Duodenal mucosa (tissue), 2 donors: ENCODE measurements at regions not wholly inside any gene's neighbourhood (a gene's known extent, or its start where the extent isn't known, plus 50 kb on each side); places are given as distances from the start of the nearest gene placed in this dataset.

Experiments
- H3K27ac ChIP-seq: one replicate; pipeline ENCODE4 v1.7.0; 2013; ENCODE audit warnings: low read depth, low read length
- H3K27me3 ChIP-seq, 2 donors: one replicate each; pipeline ENCODE4 v1.7.0; 2013; ENCODE audit warnings: low read length in 2 of 2, control low read depth in 1 of 2; ENCODE audit not compliant: insufficient read depth in 2 of 2, control insufficient read depth in 1 of 2
- H3K36me3 ChIP-seq, 2 donors: one replicate each; pipeline ENCODE4 v1.7.0; 2013; ENCODE audit warnings: low read length in 2 of 2, control low read depth in 1 of 2; ENCODE audit not compliant: insufficient read depth in 2 of 2, control insufficient read depth in 1 of 2
- H3K4me1 ChIP-seq, 2 donors: one replicate each; pipeline ENCODE4 v1.7.0; 2013; ENCODE audit warnings: low read length in 2 of 2, control low read depth in 1 of 2; ENCODE audit not compliant: insufficient read depth in 2 of 2, control insufficient read depth in 1 of 2
- H3K4me3 ChIP-seq, 2 donors: one replicate each; pipeline ENCODE4 v1.7.0; 2013; ENCODE audit warnings: low read length in 2 of 2, low read depth in 1 of 2
- H3K9ac ChIP-seq, 2 donors: one replicate each; pipeline ENCODE4 v1.7.0; 2013; ENCODE audit warnings: low read length in 2 of 2, low read depth in 1 of 2
- H3K9me3 ChIP-seq, 2 donors: one replicate each; pipeline ENCODE4 v1.7.0; 2013; ENCODE audit warnings: low read length in 2 of 2, control low read depth in 1 of 2; ENCODE audit not compliant: control insufficient read depth in 1 of 2

DNA sequence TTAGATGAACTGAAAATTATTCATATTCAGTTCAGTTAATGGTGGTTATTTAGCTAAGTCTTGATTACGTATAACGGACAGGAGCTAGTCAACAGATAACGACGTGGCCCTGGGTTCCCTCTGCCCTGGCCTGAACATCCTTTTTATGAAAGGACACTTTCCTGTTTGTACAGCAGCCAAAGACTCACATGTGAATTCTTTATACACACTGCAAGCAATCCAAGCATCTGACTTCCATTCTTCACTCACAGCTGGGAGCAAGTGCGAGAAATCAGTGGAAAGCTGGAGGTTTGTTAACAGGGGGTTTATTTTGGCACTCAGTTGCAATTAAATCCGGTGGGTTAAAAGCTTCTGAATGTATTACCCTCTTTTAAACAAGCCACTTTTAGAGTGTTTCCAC lies 148.1 kb upstream of the GDF10 start:
- no peaks in the 10 kb centered on the region for H3K36me3 ChIP-seq
- H3K27ac ChIP-seq = no peak overlapping the region
- no peak overlapping the region for H3K4me3 ChIP-seq

GRCh38 chr10:47152861-47153349 lies 147.1 kb upstream of the GDF10 start:
- Histone ChIP-seq H3K9me3 (peaks cover 5 to 7% of the 10 kb centered on the region in 2 donors), H3K36me3 (no peaks in the 10 kb centered on the region), H3K4me3 (no peak overlapping the region), H3K4me1 (no peaks in the 10 kb centered on the region), H3K27ac (no peak overlapping the region), H3K9ac (no peak overlapping the region), H3K27me3 (no peaks in the 10 kb centered on the region)

More for the DNA sequence above, 148.1 kb upstream of the GDF10 start:
- no peaks in the 10 kb centered on the region for H3K27me3 ChIP-seq
- no peaks in the 10 kb centered on the region for H3K4me1 ChIP-seq
- peaks cover 5 to 7% of the 10 kb centered on the region in 2 donors for H3K9me3 ChIP-seq
- H3K9ac ChIP-seq = no peak overlapping the region

- H3K27me3 ChIP-seq = no peaks in the 10 kb centered on the region
- no peak overlapping the region for H3K4me3 ChIP-seq
- H3K9me3 ChIP-seq = peaks cover 5 to 7% of the 10 kb centered on the region in 2 donors
- H3K27ac ChIP-seq = no peak overlapping the region
- H3K4me1 ChIP-seq = no peaks in the 10 kb centered on the region
- no peaks in the 10 kb centered on the region for H3K36me3 ChIP-seq
- no peak overlapping the region for H3K9ac ChIP-seq
Measured at GRCh38 chr10:47154762-47155161, 145.2 kb upstream of the GDF10 start.

GRCh38 chr10:47156873-47157272 lies 143.1 kb upstream of the GDF10 start:
- no peaks in the 10 kb centered on the region for H3K27me3 ChIP-seq

GRCh38 chr10:47158116-47159071 lies 141.6 kb upstream of the GDF10 start:
- Histone ChIP-seq H3K4me1 (no peaks in the 10 kb centered on the region), H3K9me3 (peaks cover 5 to 7% of the 10 kb centered on the region in 2 donors), H3K9ac (no peak overlapping the region), H3K27ac (no peak overlapping the region), H3K4me3 (no peak overlapping the region), H3K36me3 (no peaks in the 10 kb centered on the region), H3K27me3 (no peaks in the 10 kb centered on the region)

More at GRCh38 chr10:47156873-47157272, 143.1 kb upstream of the GDF10 start:
- no peak overlapping the region for H3K27ac ChIP-seq
- H3K4me3 ChIP-seq = no peak overlapping the region
- H3K4me1 ChIP-seq = no peaks in the 10 kb centered on the region
- H3K36me3 ChIP-seq = no peaks in the 10 kb centered on the region
- H3K9me3 ChIP-seq = peaks cover 5 to 7% of the 10 kb centered on the region in 2 donors
- no peak overlapping the region for H3K9ac ChIP-seq

DNA sequence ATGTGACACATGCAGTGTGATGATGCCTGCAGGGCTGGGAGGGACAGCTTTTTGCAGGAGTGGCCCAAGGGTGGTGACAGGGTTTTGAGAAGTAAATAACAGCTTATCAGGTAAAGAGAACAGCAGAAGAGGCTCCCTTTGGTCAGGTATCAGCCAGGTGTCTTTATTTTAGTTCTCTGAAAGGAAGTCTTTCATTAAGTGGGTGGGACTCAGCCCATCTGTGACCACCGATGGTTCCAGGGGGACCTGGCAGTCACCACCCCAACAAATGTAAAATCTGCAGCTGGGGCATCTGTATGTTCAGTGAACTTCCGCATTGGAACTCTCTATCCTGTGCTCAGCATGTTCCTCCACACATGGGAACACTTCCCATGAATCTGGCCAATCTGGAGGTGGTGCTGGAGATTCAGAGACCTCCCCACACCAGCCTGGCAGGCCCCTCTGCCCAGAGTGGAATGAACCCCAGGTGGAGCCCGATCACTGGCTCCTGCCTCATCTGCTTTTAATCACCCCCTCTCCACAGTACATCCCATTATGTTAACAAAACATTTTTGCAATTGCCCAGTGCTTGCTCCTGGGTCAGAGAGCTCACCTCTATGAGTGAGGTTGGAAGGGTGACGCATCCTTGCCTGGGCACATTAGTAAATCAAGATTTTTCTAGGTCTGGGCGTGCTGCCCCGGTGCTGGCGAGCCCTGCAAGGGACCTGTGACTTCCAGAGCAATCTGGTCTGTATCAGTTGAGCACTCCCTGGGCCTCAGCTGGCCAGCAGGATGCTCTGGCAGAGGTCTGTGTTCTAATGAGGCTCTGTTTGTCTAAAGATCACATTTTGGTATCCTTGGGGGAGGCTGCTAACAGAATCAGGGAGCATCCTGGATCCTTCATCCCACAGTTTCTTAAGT lies 140.4 kb upstream of the GDF10 start:
- H3K27me3 ChIP-seq = peaks cover 0 to 2% of the 10 kb centered on the region in 2 donors
- no peak overlapping the region for H3K9ac ChIP-seq
- no peaks in the 10 kb centered on the region for H3K36me3 ChIP-seq
- no peak overlapping the region for H3K4me3 ChIP-seq
- H3K9me3 ChIP-seq = peaks cover 5 to 7% of the 10 kb centered on the region in 2 donors
- H3K4me1 ChIP-seq = no peaks in the 10 kb centered on the region
- no peak overlapping the region for H3K27ac ChIP-seq

DNA sequence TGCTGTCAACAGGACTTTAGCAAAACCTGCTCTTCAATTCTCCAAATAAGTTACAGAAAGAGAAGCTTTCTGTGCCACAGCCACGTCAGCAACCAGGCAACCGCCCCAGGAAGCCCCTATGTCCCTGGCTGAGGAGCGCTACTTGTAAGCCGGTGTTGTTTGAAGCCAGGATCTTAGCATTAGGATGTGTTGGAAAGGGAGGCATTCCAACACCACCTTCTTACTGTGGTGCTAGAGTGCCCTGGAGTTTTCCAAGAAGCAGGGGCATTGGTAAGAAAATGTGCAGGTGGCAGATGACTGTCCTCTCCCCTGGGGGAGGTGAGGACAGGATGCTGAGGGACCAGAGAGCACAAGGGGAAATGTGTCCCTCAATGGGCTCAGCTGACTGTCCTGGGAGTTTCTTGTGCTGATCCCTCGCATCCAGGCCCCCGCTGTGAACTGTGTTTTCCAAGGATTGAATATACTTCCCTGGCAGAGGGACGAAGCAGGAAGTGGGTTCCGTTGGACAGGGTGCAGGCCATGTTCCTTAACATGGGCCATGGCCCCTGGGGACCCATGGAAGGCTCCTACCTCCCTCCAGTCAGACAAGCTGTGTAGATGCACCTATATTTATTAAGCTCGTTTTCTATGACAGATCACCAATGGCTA lies 139.6 kb upstream of the GDF10 start:
- H3K9me3 ChIP-seq = peaks cover 0 to 4% of the 10 kb centered on the region in 2 donors
- peaks cover 0 to 2% of the 10 kb centered on the region in 2 donors for H3K27me3 ChIP-seq
- H3K9ac ChIP-seq = no peak overlapping the region
- H3K4me1 ChIP-seq = peaks cover 0 to 3% of the 10 kb centered on the region in 2 donors
- no peak overlapping the region for H3K4me3 ChIP-seq
- H3K27ac ChIP-seq = no peak overlapping the region
- no peaks in the 10 kb centered on the region for H3K36me3 ChIP-seq

- no peak overlapping the region for H3K4me3 ChIP-seq
- H3K9me3 ChIP-seq = no peaks in the 10 kb centered on the region
- no peak overlapping the region for H3K9ac ChIP-seq
- H3K27me3 ChIP-seq = peaks cover 0 to 2% of the 10 kb centered on the region in 2 donors
- H3K36me3 ChIP-seq = no peaks in the 10 kb centered on the region
- H3K4me1 ChIP-seq = peaks cover 0 to 7% of the 10 kb centered on the region in 2 donors
- H3K27ac ChIP-seq = no peak overlapping the region
Measured at GRCh38 chr10:47160967-47161366, 139.0 kb upstream of the GDF10 start.

DNA sequence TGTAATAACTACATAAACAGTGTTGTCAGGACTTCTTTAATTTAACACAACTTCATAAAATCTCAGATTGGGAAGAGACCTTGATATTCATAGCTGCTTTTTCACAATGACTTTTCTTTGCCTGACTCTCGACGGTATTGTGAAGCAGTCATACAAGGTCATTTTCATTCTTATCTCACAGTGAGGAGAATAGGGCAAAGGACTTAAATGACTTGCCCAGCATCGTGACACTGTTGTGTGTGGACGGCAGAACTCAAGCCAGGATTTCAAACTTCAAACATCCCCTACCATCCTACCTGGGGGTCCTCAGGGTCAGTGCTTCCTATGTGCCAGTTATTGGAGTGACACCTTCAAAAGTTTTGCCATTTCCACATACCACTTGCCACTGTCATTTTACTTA lies 138.5 kb upstream of the GDF10 start:
- H3K27me3 ChIP-seq = peaks cover 0 to 2% of the 10 kb centered on the region in 2 donors
- H3K4me1 ChIP-seq = peaks cover 0 to 7% of the 10 kb centered on the region in 2 donors
- H3K9me3 ChIP-seq = no peaks in the 10 kb centered on the region
- no peak overlapping the region for H3K4me3 ChIP-seq
- H3K9ac ChIP-seq = no peak overlapping the region
- H3K27ac ChIP-seq = no peak overlapping the region
- no peaks in the 10 kb centered on the region for H3K36me3 ChIP-seq
